PFSK-1 (cell line): ENCODE measurements at regions not wholly inside any gene's neighbourhood (a gene's known extent, or its start where the extent isn't known, plus 50 kb on each side); places are given as distances from the start of the nearest gene placed in this dataset.

Experiments used
- FOXP2 ChIP-seq: optimal IDR thresholded peaks from 2 replicates; pipeline ENCODE3; 2011; ENCODE audit warnings: borderline replicate concordance, control low read depth, inconsistent platforms; ENCODE audit not compliant: insufficient read depth; ENCODE audit errors: extremely low read length, extremely low read depth
- POLR2AphosphoS5 ChIP-seq: IDR thresholded peaks from 2 replicates; pipeline ENCODE4 v1.6.1; 2012; ENCODE audit warnings: low read depth, mild to moderate bottlenecking, control low read depth, low read length, moderate library complexity
- SIN3A ChIP-seq: IDR thresholded peaks from 2 replicates; pipeline ENCODE4 v1.6.1; 2012; ENCODE audit warnings: mild to moderate bottlenecking, low read length, moderate library complexity, borderline replicate concordance; ENCODE audit not compliant: insufficient read depth
- TAF1 ChIP-seq: IDR thresholded peaks from 2 replicates; pipeline ENCODE4 v1.6.1; 2012; ENCODE audit warnings: low read length, control low read depth, borderline replicate concordance; ENCODE audit not compliant: insufficient read depth
- TF ChIP-seq, protein P1 (sequence below), 2 experiments: IDR thresholded peaks; 2 replicates each; pipeline versions ENCODE4 v1.6.1 to v1.8.0; 2011 to 2012; ENCODE audit warnings: low read depth in 2 of 2, low read length in 2 of 2, control low read depth in 1 of 2, inconsistent platforms in 1 of 2, mild to moderate bottlenecking in 1 of 2, moderate library complexity in 1 of 2; ENCODE audit not compliant: insufficient read depth in 1 of 2

DNA sequence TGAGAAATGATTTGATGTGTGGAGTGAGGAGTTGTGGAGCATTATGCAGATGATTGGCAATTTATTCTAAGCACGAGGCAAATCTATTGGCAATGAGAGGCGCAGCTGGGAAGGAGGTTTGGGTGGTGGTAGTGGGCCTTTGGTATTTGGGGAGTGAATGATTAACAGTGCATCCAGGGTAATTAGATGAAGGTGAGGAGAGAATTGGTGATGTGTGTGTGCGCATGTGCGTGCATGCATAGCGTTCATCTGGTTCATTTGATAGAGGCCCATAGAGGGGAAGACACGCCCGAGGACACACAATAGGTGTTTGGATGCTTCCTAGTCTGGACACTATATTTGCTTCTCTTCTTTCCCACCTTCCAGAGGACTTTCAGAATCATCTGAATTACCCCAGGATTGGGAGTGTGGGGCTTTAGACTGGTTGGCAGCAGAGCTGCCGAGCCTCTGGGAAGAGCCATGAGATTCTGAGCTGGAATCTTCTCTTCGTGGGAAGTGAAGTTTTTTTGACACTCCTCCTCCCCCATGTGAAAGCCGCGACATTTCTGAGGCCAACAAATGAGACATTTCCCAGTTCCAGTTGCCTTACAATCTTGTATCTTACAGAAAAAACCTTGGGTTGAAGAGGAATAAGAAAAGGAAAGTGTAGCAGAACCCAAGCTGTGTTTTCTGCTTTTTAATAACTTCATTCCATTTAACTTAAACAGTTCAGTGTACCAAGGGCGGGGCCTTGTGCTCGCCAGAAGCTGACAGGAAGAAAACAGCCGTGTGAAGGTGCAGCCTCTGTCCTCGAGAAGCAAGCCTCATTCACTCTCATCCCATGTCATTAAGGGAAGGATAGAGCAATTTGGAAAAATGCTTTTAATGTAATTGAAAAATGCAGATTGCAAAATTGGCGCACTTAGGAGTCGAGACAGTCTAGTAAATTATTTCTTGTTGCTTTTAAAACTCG is 65.2 kb downstream of the SLC25A47 start:
- TF ChIP-seq, protein P1, sequence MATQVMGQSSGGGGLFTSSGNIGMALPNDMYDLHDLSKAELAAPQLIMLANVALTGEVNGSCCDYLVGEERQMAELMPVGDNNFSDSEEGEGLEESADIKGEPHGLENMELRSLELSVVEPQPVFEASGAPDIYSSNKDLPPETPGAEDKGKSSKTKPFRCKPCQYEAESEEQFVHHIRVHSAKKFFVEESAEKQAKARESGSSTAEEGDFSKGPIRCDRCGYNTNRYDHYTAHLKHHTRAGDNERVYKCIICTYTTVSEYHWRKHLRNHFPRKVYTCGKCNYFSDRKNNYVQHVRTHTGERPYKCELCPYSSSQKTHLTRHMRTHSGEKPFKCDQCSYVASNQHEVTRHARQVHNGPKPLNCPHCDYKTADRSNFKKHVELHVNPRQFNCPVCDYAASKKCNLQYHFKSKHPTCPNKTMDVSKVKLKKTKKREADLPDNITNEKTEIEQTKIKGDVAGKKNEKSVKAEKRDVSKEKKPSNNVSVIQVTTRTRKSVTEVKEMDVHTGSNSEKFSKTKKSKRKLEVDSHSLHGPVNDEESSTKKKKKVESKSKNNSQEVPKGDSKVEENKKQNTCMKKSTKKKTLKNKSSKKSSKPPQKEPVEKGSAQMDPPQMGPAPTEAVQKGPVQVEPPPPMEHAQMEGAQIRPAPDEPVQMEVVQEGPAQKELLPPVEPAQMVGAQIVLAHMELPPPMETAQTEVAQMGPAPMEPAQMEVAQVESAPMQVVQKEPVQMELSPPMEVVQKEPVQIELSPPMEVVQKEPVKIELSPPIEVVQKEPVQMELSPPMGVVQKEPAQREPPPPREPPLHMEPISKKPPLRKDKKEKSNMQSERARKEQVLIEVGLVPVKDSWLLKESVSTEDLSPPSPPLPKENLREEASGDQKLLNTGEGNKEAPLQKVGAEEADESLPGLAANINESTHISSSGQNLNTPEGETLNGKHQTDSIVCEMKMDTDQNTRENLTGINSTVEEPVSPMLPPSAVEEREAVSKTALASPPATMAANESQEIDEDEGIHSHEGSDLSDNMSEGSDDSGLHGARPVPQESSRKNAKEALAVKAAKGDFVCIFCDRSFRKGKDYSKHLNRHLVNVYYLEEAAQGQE (IDR thresholded peaks at IDR 0.05; ENCODE audit: insufficient read depth in 1 of 2, low read depth in 2 of 2, low read length in 2 of 2): no peak
- TF ChIP-seq FOXP2 (no peak), SIN3A (no peak), TAF1 (no peak), POLR2AphosphoS5 (no peak)

DNA sequence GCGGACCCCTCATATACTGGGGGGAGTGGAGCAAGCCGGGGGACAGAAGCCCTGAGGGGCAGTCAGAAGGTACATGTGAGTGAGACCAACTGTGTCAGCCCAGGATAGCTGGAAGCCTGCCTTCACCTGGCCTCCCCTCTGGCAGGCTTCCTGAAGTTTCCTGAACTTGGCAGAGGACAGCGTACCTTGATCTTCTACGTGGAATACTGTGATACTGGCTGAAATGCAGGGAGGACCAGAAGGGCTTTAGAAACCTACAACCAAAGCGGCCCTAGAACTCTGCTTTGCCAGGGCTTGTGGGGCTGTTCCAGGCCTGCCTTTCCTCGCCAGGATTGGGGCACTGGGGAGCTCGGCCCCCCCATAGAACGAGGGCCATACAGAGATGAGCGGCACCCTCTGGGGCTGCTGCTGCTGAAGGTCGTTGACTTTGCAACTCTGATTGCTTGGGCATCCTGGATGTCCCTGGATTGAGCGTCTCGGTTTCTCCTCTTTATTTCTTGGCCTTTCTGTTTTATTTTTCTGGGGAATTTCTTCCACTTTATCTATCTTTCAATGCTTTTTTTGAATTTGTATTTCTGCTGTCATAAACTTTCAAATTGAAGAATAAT is 66.5 kb downstream of the SLC25A47 start:
- TF ChIP-seq POLR2AphosphoS5 (no peak), FOXP2 (no peak), SIN3A (no peak), TAF1 (no peak)
- TF ChIP-seq, protein P1 (IDR thresholded peaks at IDR 0.05; ENCODE audit: insufficient read depth in 1 of 2, low read depth in 2 of 2, low read length in 2 of 2): no peak

DNA sequence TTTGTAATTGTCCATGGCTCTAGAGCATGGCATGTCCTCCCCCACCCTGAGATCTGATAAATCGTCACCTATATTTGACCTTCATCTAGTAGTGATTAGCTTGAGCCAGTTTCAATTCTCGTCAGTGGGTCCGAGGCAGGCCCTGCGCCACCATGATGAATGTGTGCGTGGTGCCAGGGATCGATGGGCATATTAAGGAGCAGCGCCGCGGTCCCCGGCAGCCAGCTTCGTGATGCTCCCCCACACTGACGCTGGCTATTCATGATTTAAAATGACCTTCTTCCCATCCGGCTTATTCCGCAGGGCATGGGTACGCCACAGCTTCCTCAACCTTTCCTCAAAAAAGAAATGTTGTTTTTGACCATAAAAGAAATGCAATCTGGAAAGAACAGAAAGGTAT is 68.0 kb downstream of the SLC25A47 start:
- TF ChIP-seq POLR2AphosphoS5: no peak
- TF ChIP-seq FOXP2: no peak
- TF ChIP-seq, protein P1 (IDR thresholded peaks at IDR 0.05; ENCODE audit: insufficient read depth in 1 of 2, low read depth in 2 of 2, low read length in 2 of 2): no peak
- no peak for TF ChIP-seq SIN3A
- no peak for TF ChIP-seq TAF1

DNA sequence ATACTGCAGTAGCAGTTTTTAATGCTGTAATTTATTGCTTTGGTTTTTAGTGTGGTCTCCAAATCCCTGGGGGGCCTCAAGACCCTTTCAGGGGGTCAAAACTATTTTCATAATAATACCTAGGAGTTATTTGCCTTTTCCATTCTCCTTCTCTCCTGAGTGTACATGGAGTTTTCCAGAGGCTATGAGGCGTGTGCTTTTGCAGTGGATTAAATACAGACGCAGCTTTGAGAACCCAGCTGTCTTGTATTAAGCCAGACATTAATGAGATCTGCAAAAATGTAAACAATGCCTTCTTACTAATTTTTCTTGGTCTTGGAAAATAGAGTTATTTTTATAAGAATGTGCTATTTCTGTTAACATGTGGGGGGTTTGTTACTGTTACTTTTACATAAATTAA is 68.6 kb downstream of the SLC25A47 start:
- no peak for TF ChIP-seq FOXP2
- TF ChIP-seq TAF1: no peak
- TF ChIP-seq SIN3A: no peak
- TF ChIP-seq, protein P1 (IDR thresholded peaks at IDR 0.05; ENCODE audit: insufficient read depth in 1 of 2, low read depth in 2 of 2, low read length in 2 of 2): no peak
- no peak for TF ChIP-seq POLR2AphosphoS5
